ENCODE measurements at regions not wholly inside any gene's neighbourhood (a gene's known extent, or its start where the extent isn't known, plus 50 kb on each side); places are given as distances from the start of the nearest gene placed in this dataset.

DNA sequence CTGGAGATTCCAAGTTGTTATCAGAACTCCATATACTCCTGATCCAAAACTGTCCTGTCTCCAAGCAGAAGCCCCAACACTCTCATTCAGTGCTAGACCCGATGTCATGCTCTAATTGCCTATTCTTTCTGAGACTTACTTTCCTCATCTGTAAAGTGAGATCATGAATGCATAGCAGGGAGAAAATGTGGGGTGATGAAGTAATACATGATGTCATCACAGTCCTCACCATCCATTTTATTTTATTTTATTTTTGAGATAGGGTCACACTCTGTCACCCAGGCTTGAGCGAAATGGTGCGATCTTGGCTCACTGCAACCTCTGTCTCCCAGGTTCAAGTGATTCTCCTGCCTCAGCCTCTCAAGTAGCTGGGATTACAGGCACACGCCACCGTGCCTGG, 1554.0 kb upstream of the ADGRL3 start:
- TF ChIP-seq, protein P1, sequence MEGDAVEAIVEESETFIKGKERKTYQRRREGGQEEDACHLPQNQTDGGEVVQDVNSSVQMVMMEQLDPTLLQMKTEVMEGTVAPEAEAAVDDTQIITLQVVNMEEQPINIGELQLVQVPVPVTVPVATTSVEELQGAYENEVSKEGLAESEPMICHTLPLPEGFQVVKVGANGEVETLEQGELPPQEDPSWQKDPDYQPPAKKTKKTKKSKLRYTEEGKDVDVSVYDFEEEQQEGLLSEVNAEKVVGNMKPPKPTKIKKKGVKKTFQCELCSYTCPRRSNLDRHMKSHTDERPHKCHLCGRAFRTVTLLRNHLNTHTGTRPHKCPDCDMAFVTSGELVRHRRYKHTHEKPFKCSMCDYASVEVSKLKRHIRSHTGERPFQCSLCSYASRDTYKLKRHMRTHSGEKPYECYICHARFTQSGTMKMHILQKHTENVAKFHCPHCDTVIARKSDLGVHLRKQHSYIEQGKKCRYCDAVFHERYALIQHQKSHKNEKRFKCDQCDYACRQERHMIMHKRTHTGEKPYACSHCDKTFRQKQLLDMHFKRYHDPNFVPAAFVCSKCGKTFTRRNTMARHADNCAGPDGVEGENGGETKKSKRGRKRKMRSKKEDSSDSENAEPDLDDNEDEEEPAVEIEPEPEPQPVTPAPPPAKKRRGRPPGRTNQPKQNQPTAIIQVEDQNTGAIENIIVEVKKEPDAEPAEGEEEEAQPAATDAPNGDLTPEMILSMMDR (IDR thresholded peaks at IDR 0.05; ENCODE audit: control extremely low read depth in 1 of 3, insufficient read depth in 1 of 3, low read depth in 1 of 3, low read length in 3 of 3) = no peak
- TF ChIP-seq CHD2 (IDR thresholded peaks at IDR 0.05; ENCODE audit: low read length) (no peak), HDAC6 (IDR thresholded peaks at IDR 0.05; ENCODE audit: low read depth, low read length) (no peak), POLR2A (IDR thresholded peaks at IDR 0.05; ENCODE audit: control extremely low read depth in 1 of 2, low read depth in 2 of 2, low read length in 2 of 2) (no peak), EP300 (IDR thresholded peaks at IDR 0.05; ENCODE audit: borderline replicate concordance in 1 of 2, low read depth in 2 of 2, low read length in 2 of 2) (no peak), TBP (IDR thresholded peaks at IDR 0.05; ENCODE audit: low read depth, low read length) (no peak), RAD21 (IDR thresholded peaks at IDR 0.05 in 1 of 2, conservative IDR thresholded peaks at IDR 0.05 in 1 of 2; ENCODE audit: low read depth in 2 of 2, low read length in 2 of 2) (no peak), BRCA1 (IDR thresholded peaks at IDR 0.05; ENCODE audit: low read depth, low read length) (no peak), BACH1 (IDR thresholded peaks at IDR 0.05; ENCODE audit: low read length) (no peak), RXRA (IDR thresholded peaks at IDR 0.05; ENCODE audit: insufficient read depth, low read depth, low read length) (no peak)
- TF ChIP-seq, protein P2, sequence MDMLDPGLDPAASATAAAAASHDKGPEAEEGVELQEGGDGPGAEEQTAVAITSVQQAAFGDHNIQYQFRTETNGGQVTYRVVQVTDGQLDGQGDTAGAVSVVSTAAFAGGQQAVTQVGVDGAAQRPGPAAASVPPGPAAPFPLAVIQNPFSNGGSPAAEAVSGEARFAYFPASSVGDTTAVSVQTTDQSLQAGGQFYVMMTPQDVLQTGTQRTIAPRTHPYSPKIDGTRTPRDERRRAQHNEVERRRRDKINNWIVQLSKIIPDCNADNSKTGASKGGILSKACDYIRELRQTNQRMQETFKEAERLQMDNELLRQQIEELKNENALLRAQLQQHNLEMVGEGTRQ (IDR thresholded peaks at IDR 0.05; ENCODE audit: low read length) = no peak
